RPMI7951 (cell line): ENCODE measurements at regions not wholly inside any gene's neighbourhood (a gene's known extent, or its start where the extent isn't known, plus 50 kb on each side); places are given as distances from the start of the nearest gene placed in this dataset.
"Not testable (repeated sequence)": the region's sequence is repeated elsewhere in the genome, so short reads cannot be mapped to it uniquely, and the experiment has no call there.

Experiments
- DNase-seq: peaks from one replicate; pipeline ENCODE4 v3.0.0-alpha.2; 2012; ENCODE audit warnings: low read depth

- no peak for DNase-seq
Observed at GRCh38 chr7:85714951-85715350, 528.1 kb upstream of the SEMA3D start.

- DNase-seq: no peak
Observed at GRCh38 chr7:85714043-85714578, 527.3 kb upstream of the SEMA3D start.

DNA sequence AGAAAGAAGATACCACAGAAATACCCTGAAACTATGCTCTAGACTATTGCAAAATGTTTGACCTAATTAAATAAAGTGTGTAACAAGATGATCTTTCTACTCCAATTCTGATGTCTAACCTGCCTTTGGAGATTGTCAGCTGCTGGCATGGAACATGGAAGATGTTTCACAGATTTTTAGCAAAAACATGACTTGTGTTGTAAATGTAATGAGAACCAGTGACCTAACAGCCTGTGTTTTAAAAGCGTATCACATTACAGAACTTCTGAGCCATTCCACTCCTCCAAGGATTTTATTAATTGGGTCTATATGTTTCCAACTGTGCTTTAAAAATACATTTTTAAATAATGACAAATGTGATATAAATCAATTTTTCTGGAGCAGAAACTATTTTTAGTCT is 526.3 kb upstream of the SEMA3D start:
- no peak for DNase-seq

GRCh38 chr7:85711894-85712293 is 525.0 kb upstream of the SEMA3D start:
- DNase-seq: no peak

GRCh38 chr7:85710960-85711359 is 524.1 kb upstream of the SEMA3D start:
- DNase-seq: no peak

- DNase-seq: no peak
Observed at GRCh38 chr7:85708221-85708620, 521.4 kb upstream of the SEMA3D start.

DNA sequence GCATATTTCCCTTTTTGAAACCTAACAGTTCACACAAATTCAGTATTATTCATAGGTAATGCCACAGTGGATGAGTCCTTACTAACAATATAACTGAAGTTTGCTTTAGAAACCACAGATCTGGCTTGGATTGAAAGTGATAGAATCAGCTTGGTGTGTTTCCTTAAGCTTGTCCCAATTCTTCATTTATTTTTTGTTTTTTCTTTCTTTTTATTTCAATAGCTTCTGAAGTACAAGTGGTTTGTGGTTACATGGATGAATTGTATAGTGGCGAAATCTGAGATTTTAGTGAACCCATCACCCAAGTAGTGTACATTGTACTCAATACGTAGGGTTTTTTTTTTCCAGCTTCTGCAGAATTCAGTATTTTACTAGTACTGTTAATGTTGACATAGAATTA is 518.2 kb upstream of the SEMA3D start:
- DNase-seq: no peak

GRCh38 chr7:85703251-85704010 is 516.6 kb upstream of the SEMA3D start:
- DNase-seq: no peak

- DNase-seq: no peak
Observed at GRCh38 chr7:85702348-85702747, 515.5 kb upstream of the SEMA3D start.

GRCh38 chr7:85699482-85699881 is 512.6 kb upstream of the SEMA3D start:
- DNase-seq: no peak

- peak; percentile 13 for DNase-seq
Observed at GRCh38 chr7:85695533-85695932, 508.7 kb upstream of the SEMA3D start.

GRCh38 chr7:85695041-85695440 is 508.2 kb upstream of the SEMA3D start:
- DNase-seq: no peak

- no peak for DNase-seq
Observed at GRCh38 chr7:85693326-85693725, 506.5 kb upstream of the SEMA3D start.

- DNase-seq: no peak
Observed at GRCh38 chr7:85688712-85689111, 501.9 kb upstream of the SEMA3D start.

- DNase-seq: no peak
Observed at GRCh38 chr7:85686401-85687181, 499.7 kb upstream of the SEMA3D start.

DNA sequence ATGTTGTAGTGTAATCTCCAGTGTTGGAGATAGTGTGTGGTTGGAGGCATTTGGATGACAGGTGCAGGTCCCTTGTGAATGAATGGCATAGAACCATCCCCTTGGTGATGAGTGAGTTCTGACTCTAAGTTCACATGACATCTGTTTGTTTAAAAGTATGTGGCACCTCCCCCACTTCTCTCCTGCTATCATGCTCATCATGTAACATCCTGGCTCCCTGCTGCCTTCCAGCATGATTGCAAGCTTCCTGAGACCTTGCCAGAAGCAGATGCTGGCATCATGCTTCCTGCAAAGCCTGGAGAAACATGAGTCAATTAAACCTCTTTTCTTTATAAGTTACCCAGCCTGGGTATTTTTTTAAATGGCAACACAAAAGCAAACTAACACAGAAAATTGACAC is 499.0 kb upstream of the SEMA3D start:
- no peak for DNase-seq

- DNase-seq: no peak
Observed at GRCh38 chr7:85682833-85683620, 496.2 kb upstream of the SEMA3D start.

GRCh38 chr7:85681241-85681640 is 494.4 kb upstream of the SEMA3D start:
- no peak for DNase-seq

DNA sequence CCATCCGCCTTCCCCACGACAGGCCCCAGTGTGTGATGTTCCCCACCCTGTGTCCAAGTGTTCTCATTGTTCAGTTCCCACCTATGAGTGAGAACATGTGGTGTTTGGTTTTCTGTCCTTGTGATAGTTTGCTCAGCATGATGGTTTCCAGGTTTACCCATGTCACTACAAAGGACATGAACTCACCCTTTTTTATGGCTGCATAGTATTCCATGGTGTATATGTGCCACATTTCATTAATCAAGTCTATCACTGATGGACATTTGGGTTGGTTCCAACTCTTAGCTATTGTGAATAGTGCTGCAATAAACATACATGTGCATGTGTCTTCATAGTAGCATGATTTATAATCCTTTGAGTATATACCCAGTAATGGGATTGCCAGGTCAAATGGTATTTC is 488.2 kb upstream of the SEMA3D start:
- not testable (repeated sequence) for DNase-seq

GRCh38 chr7:85673876-85674275 is 487.0 kb upstream of the SEMA3D start:
- DNase-seq: no peak

DNA sequence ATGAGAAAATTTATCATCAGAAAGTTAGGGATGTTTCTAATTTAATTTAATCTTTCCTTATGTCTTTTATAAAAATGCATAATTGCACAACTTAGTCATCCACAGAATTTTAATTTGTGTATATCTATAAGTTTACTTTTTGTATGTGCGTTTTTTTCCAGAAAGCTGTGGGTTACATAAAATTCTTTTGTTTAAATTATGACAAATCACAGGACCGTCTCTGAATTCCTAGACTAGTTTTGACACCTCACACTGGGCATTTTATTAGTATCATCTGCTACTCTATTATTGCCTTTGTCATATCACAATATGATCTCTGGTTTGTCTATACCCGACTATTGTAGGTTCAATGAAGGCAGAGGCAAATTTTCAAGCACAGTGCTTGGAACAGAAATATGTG is 482.4 kb upstream of the SEMA3D start:
- DNase-seq: no peak

GRCh38 chr7:85664341-85664740 is 477.5 kb upstream of the SEMA3D start:
- peak; percentile 42 for DNase-seq
